Fibroblast of mammary gland (primary cell): ENCODE measurements at regions not wholly inside any gene's neighbourhood (a gene's known extent, or its start where the extent isn't known, plus 50 kb on each side); places are given as distances from the start of the nearest gene placed in this dataset.

Experiments
- DNase-seq: peaks from one replicate; pipeline ENCODE4 v3.0.0-alpha.2; 2010; ENCODE audit warnings: low read depth
- H3K4me3 ChIP-seq: 2 replicates; pipeline ENCODE4 v1.5.1; 2011; ENCODE audit warnings: low read depth, mild to moderate bottlenecking, low read length, moderate library complexity; ENCODE audit not compliant: control insufficient read depth
- TF ChIP-seq, protein P1 (sequence below): conservative IDR thresholded peaks from 2 replicates; pipeline ENCODE4 v1.5.1; 2011; ENCODE audit warnings: low read depth, low read length, inconsistent platforms; ENCODE audit not compliant: control insufficient read depth, insufficient read depth

DNA sequence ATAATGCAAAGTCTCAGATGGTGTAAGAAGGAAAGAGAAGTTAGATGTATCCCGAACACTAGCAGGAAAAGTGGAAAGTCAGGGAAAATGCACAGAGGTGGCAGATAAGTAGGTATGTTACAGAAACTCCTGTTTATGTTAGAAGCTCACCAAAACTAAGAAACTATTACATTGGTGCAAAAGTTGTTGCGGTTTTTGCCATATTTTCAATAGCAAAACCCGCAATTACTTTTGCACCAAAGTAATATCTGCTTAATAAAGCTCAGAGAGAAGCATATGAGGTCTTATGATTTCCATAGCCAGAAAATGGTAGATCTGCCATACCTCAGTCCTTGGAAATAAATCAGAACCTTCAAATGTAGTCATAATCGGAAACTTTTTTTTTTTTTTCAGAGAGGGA, 1035.6 kb downstream of the PCDH7 start:
- TF ChIP-seq, protein P1, sequence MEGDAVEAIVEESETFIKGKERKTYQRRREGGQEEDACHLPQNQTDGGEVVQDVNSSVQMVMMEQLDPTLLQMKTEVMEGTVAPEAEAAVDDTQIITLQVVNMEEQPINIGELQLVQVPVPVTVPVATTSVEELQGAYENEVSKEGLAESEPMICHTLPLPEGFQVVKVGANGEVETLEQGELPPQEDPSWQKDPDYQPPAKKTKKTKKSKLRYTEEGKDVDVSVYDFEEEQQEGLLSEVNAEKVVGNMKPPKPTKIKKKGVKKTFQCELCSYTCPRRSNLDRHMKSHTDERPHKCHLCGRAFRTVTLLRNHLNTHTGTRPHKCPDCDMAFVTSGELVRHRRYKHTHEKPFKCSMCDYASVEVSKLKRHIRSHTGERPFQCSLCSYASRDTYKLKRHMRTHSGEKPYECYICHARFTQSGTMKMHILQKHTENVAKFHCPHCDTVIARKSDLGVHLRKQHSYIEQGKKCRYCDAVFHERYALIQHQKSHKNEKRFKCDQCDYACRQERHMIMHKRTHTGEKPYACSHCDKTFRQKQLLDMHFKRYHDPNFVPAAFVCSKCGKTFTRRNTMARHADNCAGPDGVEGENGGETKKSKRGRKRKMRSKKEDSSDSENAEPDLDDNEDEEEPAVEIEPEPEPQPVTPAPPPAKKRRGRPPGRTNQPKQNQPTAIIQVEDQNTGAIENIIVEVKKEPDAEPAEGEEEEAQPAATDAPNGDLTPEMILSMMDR = no peak
- no peak for DNase-seq
- H3K4me3 ChIP-seq = no peak overlapping the region

DNA sequence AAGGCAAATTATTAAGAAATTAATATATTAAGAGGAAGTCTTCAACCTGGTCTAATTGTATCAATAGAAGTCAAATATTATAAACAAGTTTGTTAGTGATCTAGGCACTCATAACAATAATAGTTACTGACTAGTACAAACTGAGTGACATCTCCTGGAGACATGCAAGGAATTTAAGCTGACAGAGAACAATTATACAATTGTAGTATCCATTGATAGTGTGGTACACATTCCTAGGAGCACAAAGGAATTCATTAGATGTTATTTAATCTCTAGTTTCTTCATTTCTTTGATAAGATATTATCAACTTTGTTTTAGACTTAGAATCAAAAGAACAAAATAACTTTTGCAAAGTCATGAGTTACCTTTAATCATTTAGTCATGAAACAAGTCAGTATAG, 1048.6 kb downstream of the PCDH7 start:
- no peak for DNase-seq
- no peak overlapping the region for H3K4me3 ChIP-seq
- TF ChIP-seq, protein P1 = no peak

DNA sequence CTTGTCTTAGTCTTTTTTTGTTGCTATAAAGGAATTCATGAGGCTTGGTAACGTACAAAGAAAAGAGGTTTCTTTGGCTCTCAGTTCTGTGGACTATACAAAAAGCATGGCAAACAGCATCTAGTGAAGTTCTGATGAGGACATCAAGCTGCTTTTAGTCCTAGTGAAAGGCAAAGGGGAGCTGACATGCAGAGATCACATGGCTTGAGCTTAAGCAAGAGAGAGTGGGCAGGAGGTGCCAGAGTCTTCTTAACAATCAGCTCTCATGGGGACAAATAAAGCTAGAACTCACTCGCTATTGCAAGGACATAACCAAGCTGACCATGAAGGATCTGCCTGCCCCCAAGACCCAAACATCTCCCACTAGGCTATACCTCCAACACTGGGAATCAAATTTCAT, 1063.1 kb downstream of the PCDH7 start:
- TF ChIP-seq, protein P1 = no peak
- H3K4me3 ChIP-seq = no peak overlapping the region
- no peak for DNase-seq

DNA sequence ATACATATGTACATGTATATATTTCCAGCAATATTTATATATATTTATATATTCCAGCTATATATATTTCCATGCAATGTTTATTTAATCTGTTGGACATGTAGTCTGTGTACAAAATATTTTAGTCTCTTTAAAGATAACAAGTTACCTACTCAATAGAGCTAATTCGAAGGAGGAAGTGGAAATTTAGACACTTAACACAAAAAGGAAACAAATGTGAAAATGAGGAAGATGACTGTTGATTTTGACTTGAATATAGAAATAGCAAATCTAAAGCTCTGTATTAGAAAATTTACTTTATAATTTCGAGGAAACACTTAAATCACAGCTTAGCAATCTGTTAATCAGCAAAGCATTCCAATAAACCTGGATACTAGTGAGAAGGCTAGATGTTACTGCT, 1064.4 kb downstream of the PCDH7 start:
- TF ChIP-seq, protein P1 = no peak
- no peak for DNase-seq
- H3K4me3 ChIP-seq = no peak overlapping the region

DNA sequence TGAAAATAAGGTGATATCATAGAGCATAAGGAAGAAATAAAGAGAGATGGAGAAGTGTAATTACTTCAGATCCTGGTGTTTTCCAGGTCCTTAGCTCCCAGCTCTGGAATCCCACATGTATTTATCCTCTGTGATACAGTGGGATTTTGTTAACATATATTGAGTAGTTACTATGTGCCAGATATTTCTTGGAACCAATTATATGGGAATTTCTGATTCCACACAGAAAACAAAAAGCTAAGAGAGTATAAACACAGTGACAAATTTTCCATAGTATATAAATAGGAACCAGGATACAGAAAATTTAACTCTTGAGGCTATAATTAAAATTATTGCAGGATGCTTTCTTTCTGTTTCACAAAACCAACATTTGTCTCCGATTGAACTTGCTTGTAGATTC, 1067.5 kb downstream of the PCDH7 start:
- no peak for DNase-seq
- TF ChIP-seq, protein P1 = no peak
- H3K4me3 ChIP-seq = no peak overlapping the region

DNA sequence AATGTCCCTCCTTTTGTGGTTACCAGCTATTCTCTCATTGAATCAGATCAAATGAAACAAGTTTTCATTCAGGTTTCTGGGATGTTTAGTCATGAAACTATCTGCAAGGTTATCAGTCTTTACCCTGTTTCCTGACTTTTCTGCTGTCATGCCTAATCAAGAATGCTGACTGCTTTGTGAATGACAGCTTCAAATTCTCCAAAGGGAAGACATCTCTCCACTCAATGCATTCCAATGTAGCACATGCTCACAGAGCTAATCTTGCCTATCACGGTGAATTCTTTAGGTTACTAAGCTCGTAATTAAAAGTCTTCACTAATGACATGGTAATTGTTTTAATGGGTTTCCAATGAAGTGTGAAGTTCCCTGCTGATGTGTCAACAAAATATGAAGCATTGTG, 1068.5 kb downstream of the PCDH7 start:
- H3K4me3 ChIP-seq = no peak overlapping the region
- TF ChIP-seq, protein P1 = no peak
- DNase-seq = no peak

DNA sequence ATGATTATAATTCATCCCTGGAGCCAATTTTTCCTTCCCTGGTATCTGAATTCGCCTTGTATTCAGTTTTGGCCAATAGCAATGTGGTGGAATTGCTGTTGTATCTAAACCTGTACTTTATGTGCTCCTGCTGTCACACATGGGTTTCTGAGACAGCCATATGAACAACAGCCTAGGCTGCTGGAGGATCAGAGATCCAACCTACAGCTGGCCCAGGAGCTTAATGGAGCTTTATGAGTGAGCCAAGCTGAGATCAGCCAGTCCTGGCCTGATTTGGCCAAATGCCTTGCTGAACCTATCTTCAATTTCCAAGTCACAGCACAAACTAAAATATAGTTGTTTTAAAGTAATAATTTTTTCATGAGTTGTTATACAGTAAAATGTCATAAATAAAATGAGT, 1071.5 kb downstream of the PCDH7 start:
- DNase-seq = no peak
- H3K4me3 ChIP-seq = no peak overlapping the region
- TF ChIP-seq, protein P1 = no peak
